ENCODE measurements at regions not wholly inside any gene's neighbourhood (a gene's known extent, or its start where the extent isn't known, plus 50 kb on each side); places are given as distances from the start of the nearest gene placed in this dataset.

GRCh38 chr4:97038146-97038516, 1105.1 kb downstream of the STPG2 start:
- POLR2A ChIA-PET = no interaction called here

DNA sequence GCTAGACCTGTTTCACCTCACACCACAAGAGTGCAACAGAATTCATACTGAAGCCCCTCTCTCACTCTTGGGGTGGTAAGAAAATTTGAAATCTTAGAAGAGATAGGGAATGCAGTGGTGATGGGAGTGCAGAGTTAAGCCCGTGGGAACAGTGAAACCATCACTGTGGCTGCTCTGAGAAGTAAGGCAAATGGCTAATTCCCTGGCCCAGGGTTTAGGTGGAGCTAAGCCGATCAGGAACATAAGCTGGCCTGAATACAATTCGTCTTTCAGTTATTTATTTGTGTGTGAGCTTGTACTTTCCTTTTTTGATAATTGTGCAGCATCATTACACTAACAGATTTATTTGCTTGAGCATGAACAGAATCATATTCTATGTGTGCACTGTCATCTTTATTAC, 1070.6 kb downstream of the STPG2 start:
- DNase-seq (ENCODE audit: low read depth, low spot score) (no peak), ATAC-seq (no peak)
- ChIA-PET POLR2A (no interaction called here), RAD21 (ENCODE audit: low non-redundant PET in 1 of 2, low total read pairs in 2 of 2, uncharacterized antibody in 2 of 2, unreplicated experiment in 2 of 2) (no interaction called here), CTCF (no interaction called here)
- no peaks in the 10 kb centered on the region for H3K9me3 ChIP-seq (ENCODE audit: control insufficient read depth in 1 of 2, insufficient read depth in 1 of 2, low read depth in 1 of 2, low read length in 2 of 2)
- no peaks in the 10 kb centered on the region for H3K4me1 ChIP-seq (ENCODE audit: control insufficient read depth in 1 of 2, insufficient read depth in 2 of 2, low read length in 2 of 2)
- no peak overlapping the region for H3K9ac ChIP-seq (ENCODE audit: low read length)
- BruUV-seq (replicated peaks) = no TSS peak
- no peaks in the 10 kb centered on the region for H3K9me2 ChIP-seq (ENCODE audit: insufficient read depth)
- H4K20me1 ChIP-seq (ENCODE audit: insufficient read depth) = no peaks in the 10 kb centered on the region
- H3K4me2 ChIP-seq (ENCODE audit: low read length) = no peak overlapping the region
- no peak overlapping the region for H3K27ac ChIP-seq (ENCODE audit: low read depth, low read length)
- H3K27me3 ChIP-seq (ENCODE audit: insufficient read depth, low read length) = no peaks in the 10 kb centered on the region
- no peaks in the 10 kb centered on the region for H3K79me2 ChIP-seq (ENCODE audit: insufficient read depth, low read length)
- no peak overlapping the region for H2AFZ ChIP-seq (ENCODE audit: low read depth, low read length, poor library complexity, severe bottlenecking)
- no peak overlapping the region for H3K4me3 ChIP-seq (replicated peaks in 1 of 2; ENCODE audit: low read depth in 1 of 2, low read length in 2 of 2)
- intact Hi-C loops (cut with micrococcal nuclease) = no loop called here
- no peaks in the 10 kb centered on the region for H3K36me3 ChIP-seq (ENCODE audit: control insufficient read depth in 1 of 2, insufficient read depth in 2 of 2, low read length in 2 of 2)
- TF ChIP-seq ATF3 (IDR thresholded peaks at IDR 0.05) (no peak), TCF7L2 (IDR thresholded peaks at IDR 0.05; ENCODE audit: borderline replicate concordance, extremely low read depth, insufficient read depth, insufficient read length) (no peak), CTCF (IDR thresholded peaks at IDR 0.05 in 2 of 3, conservative IDR thresholded peaks at IDR 0.05 in 1 of 3; ENCODE audit: borderline replicate concordance in 1 of 3, insufficient read depth in 1 of 3, low read depth in 2 of 3, low read length in 2 of 3) (no peak), ZFX (IDR thresholded peaks at IDR 0.05) (no peak), POLR2AphosphoS5 (IDR thresholded peaks at IDR 0.05; ENCODE audit: low read depth, low read length) (no peak), SP1 (IDR thresholded peaks at IDR 0.05; ENCODE audit: low read depth) (no peak), EZH2 (IDR thresholded peaks at IDR 0.05) (no peak)
- TF ChIP-seq, protein P1, sequence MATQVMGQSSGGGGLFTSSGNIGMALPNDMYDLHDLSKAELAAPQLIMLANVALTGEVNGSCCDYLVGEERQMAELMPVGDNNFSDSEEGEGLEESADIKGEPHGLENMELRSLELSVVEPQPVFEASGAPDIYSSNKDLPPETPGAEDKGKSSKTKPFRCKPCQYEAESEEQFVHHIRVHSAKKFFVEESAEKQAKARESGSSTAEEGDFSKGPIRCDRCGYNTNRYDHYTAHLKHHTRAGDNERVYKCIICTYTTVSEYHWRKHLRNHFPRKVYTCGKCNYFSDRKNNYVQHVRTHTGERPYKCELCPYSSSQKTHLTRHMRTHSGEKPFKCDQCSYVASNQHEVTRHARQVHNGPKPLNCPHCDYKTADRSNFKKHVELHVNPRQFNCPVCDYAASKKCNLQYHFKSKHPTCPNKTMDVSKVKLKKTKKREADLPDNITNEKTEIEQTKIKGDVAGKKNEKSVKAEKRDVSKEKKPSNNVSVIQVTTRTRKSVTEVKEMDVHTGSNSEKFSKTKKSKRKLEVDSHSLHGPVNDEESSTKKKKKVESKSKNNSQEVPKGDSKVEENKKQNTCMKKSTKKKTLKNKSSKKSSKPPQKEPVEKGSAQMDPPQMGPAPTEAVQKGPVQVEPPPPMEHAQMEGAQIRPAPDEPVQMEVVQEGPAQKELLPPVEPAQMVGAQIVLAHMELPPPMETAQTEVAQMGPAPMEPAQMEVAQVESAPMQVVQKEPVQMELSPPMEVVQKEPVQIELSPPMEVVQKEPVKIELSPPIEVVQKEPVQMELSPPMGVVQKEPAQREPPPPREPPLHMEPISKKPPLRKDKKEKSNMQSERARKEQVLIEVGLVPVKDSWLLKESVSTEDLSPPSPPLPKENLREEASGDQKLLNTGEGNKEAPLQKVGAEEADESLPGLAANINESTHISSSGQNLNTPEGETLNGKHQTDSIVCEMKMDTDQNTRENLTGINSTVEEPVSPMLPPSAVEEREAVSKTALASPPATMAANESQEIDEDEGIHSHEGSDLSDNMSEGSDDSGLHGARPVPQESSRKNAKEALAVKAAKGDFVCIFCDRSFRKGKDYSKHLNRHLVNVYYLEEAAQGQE (IDR thresholded peaks at IDR 0.05; ENCODE audit: low read depth) = no peak

More at GRCh38 chr4:97038146-97038516, 1105.1 kb downstream of the STPG2 start:
- H4K20me1 ChIP-seq (ENCODE audit: insufficient read depth) = no peaks in the 10 kb centered on the region
- intact Hi-C loops (cut with micrococcal nuclease) = no loop called here
- ATAC-seq (no peak), DNase-seq (ENCODE audit: low read depth, low spot score) (no peak)
- H3K9me3 ChIP-seq (ENCODE audit: control insufficient read depth in 1 of 2, insufficient read depth in 1 of 2, low read depth in 1 of 2, low read length in 2 of 2) = no peaks in the 10 kb centered on the region
- no peak overlapping the region for H2AFZ ChIP-seq (ENCODE audit: low read depth, low read length, poor library complexity, severe bottlenecking)
- no peak overlapping the region for H3K4me3 ChIP-seq (replicated peaks in 1 of 2; ENCODE audit: low read depth in 1 of 2, low read length in 2 of 2)
- no peaks in the 10 kb centered on the region for H3K27me3 ChIP-seq (ENCODE audit: insufficient read depth, low read length)
- H3K36me3 ChIP-seq (ENCODE audit: control insufficient read depth in 1 of 2, insufficient read depth in 2 of 2, low read length in 2 of 2) = no peaks in the 10 kb centered on the region
- H3K9ac ChIP-seq (ENCODE audit: low read length) = no peak overlapping the region
- no TSS peak for BruUV-seq (replicated peaks)
- CTCF ChIA-PET = no interaction called here
- no peaks in the 10 kb centered on the region for H3K4me1 ChIP-seq (ENCODE audit: control insufficient read depth in 1 of 2, insufficient read depth in 2 of 2, low read length in 2 of 2)
- H3K27ac ChIP-seq (ENCODE audit: low read depth, low read length) = no peak overlapping the region
- RAD21 ChIA-PET (ENCODE audit: low non-redundant PET in 1 of 2, low total read pairs in 2 of 2, uncharacterized antibody in 2 of 2, unreplicated experiment in 2 of 2) = no interaction called here
- no peak overlapping the region for H3K4me2 ChIP-seq (ENCODE audit: low read length)
- H3K9me2 ChIP-seq (ENCODE audit: insufficient read depth) = no peaks in the 10 kb centered on the region
- TF ChIP-seq CTCF (IDR thresholded peaks at IDR 0.05 in 2 of 3, conservative IDR thresholded peaks at IDR 0.05 in 1 of 3; ENCODE audit: borderline replicate concordance in 1 of 3, insufficient read depth in 1 of 3, low read depth in 2 of 3, low read length in 2 of 3) (no peak), CEBPB (IDR thresholded peaks at IDR 0.05; ENCODE audit: low read depth) (no peak)
- H3K79me2 ChIP-seq (ENCODE audit: insufficient read depth, low read length) = no peaks in the 10 kb centered on the region
